Activated CD4-positive, alpha-beta T cell treated with anti-CD3 and anti-CD28 coated beads, Interleukin-2, amount 10 ng/mL, durations not matched to agents 7 days and 5 days (primary cell): ENCODE measurements at regions not wholly inside any gene's neighbourhood (a gene's known extent, or its start where the extent isn't known, plus 50 kb on each side); places are given as distances from the start of the nearest gene placed in this dataset.
"Not testable (repeated sequence)": the region's sequence is repeated elsewhere in the genome, so short reads cannot be mapped to it uniquely, and the experiment has no call there.

Source experiments
- CTCF ChIA-PET: fragments of 350-600 bp; sonication (Branson Sonifier 250); formaldehyde crosslinking; loops from one replicate; lab custom pipeline; 2021; ENCODE audit warnings: antibody characterized with exemption; lab: Charles Lee
- POLR2A ChIA-PET: fragments of 350-600 bp; sonication (Branson Sonifier 250); formaldehyde crosslinking; loops from one replicate; lab custom pipeline; 2021; ENCODE audit warnings: antibody characterized with exemption; lab: Charles Lee
- DNase-seq: peaks from one replicate; pipeline ENCODE4 v3.0.0-alpha.2; 2020
- H3K27ac Mint-ChIP-seq: one replicate; pipeline ENCODE4 v1.8.0; 2021; ENCODE audit warnings: mild to moderate bottlenecking, moderate library complexity, mixed read lengths
- H3K27me3 Mint-ChIP-seq: one replicate; pipeline ENCODE4 v1.8.0; 2021; ENCODE audit warnings: mixed read lengths
- H3K36me3 Mint-ChIP-seq: one replicate; pipeline ENCODE4 v1.8.0; 2021; ENCODE audit warnings: low read depth, mixed read lengths
- H3K4me1 Mint-ChIP-seq: one replicate; pipeline ENCODE4 v1.8.0; 2021; ENCODE audit warnings: mixed read lengths
- H3K4me3 Mint-ChIP-seq: one replicate; pipeline ENCODE4 v1.8.0; 2021; ENCODE audit warnings: mild to moderate bottlenecking, moderate library complexity, mixed read lengths
- H3K9me3 Mint-ChIP-seq: one replicate; pipeline ENCODE4 v1.8.0; 2021; ENCODE audit warnings: mixed read lengths

GRCh38 chr2:107743274-107743673 is 83.4 kb upstream of the RGPD4 start:
- no peaks in the 10 kb centered on the region for H3K9me3 Mint-ChIP-seq
- H3K4me1 Mint-ChIP-seq = no peaks in the 10 kb centered on the region
- ChIA-PET POLR2A (no interaction called here), CTCF (no interaction called here)
- H3K27me3 Mint-ChIP-seq = no peaks in the 10 kb centered on the region
- H3K27ac Mint-ChIP-seq = no peak overlapping the region
- H3K4me3 Mint-ChIP-seq = no peak overlapping the region
- H3K36me3 Mint-ChIP-seq = no peaks in the 10 kb centered on the region
- no peak for DNase-seq

GRCh38 chr2:107745100-107745499 is 81.6 kb upstream of the RGPD4 start:
- ChIA-PET CTCF (no interaction called here), POLR2A (no interaction called here)
- Mint-ChIP-seq H3K27ac (no peak overlapping the region), H3K27me3 (no peaks in the 10 kb centered on the region), H3K4me3 (no peak overlapping the region), H3K9me3 (no peaks in the 10 kb centered on the region), H3K36me3 (no peaks in the 10 kb centered on the region), H3K4me1 (no peaks in the 10 kb centered on the region)
- no peak for DNase-seq

- H3K4me3 Mint-ChIP-seq, CTCF ChIA-PET, H3K27me3 Mint-ChIP-seq: not testable (repeated sequence)
Measured at GRCh38 chr2:107746552-107747198, 80.0 kb upstream of the RGPD4 start.

GRCh38 chr2:107747199-107747963 is 79.3 kb upstream of the RGPD4 start:
- H3K27me3 Mint-ChIP-seq, DNase-seq, H3K27ac Mint-ChIP-seq, H3K4me1 Mint-ChIP-seq, H3K9me3 Mint-ChIP-seq, H3K4me3 Mint-ChIP-seq, POLR2A ChIA-PET, CTCF ChIA-PET, H3K36me3 Mint-ChIP-seq: not testable (repeated sequence)

More at GRCh38 chr2:107746552-107747198, 80.0 kb upstream of the RGPD4 start:
- H3K36me3 Mint-ChIP-seq, H3K9me3 Mint-ChIP-seq, DNase-seq, H3K4me1 Mint-ChIP-seq, H3K27ac Mint-ChIP-seq, POLR2A ChIA-PET: not testable (repeated sequence)

GRCh38 chr2:107747964-107748583 is 78.6 kb upstream of the RGPD4 start:
- no peaks in the 10 kb centered on the region for H3K27me3 Mint-ChIP-seq

GRCh38 chr2:107751936-107752335 is 74.8 kb upstream of the RGPD4 start:
- Mint-ChIP-seq H3K9me3 (no peaks in the 10 kb centered on the region), H3K27ac (no peak overlapping the region), H3K4me1 (no peaks in the 10 kb centered on the region), H3K27me3 (no peaks in the 10 kb centered on the region), H3K4me3 (no peak overlapping the region), H3K36me3 (no peaks in the 10 kb centered on the region)
- ChIA-PET POLR2A (no interaction called here), CTCF (no interaction called here)
- no peak for DNase-seq

More at GRCh38 chr2:107747964-107748583, 78.6 kb upstream of the RGPD4 start:
- Mint-ChIP-seq H3K36me3 (no peaks in the 10 kb centered on the region), H3K4me3 (no peak overlapping the region), H3K4me1 (no peaks in the 10 kb centered on the region), H3K27ac (no peak overlapping the region), H3K9me3 (no peaks in the 10 kb centered on the region)
- POLR2A ChIA-PET = no interaction called here
- CTCF ChIA-PET = no interaction called here
- no peak for DNase-seq

- CTCF ChIA-PET, H3K36me3 Mint-ChIP-seq, POLR2A ChIA-PET: not testable (repeated sequence)
Measured at GRCh38 chr2:107753806-107754205, 72.9 kb upstream of the RGPD4 start.

GRCh38 chr2:107757223-107757622 is 69.5 kb upstream of the RGPD4 start:
- Mint-ChIP-seq H3K9me3 (peaks cover 4% of the 10 kb centered on the region), H3K27ac (no peak overlapping the region), H3K4me1 (no peaks in the 10 kb centered on the region), H3K36me3 (no peaks in the 10 kb centered on the region), H3K4me3 (no peak overlapping the region), H3K27me3 (no peaks in the 10 kb centered on the region)
- DNase-seq = no peak
- CTCF ChIA-PET = no interaction called here
- POLR2A ChIA-PET = no interaction called here

More at GRCh38 chr2:107753806-107754205, 72.9 kb upstream of the RGPD4 start:
- H3K4me1 Mint-ChIP-seq, H3K27ac Mint-ChIP-seq, DNase-seq, H3K9me3 Mint-ChIP-seq, H3K4me3 Mint-ChIP-seq, H3K27me3 Mint-ChIP-seq: not testable (repeated sequence)

- ChIA-PET POLR2A (no interaction called here), CTCF (no interaction called here)
- no peaks in the 10 kb centered on the region for H3K36me3 Mint-ChIP-seq
- peaks cover 4% of the 10 kb centered on the region for H3K9me3 Mint-ChIP-seq
- H3K4me1 Mint-ChIP-seq = no peaks in the 10 kb centered on the region
- no peak overlapping the region for H3K27ac Mint-ChIP-seq
- no peaks in the 10 kb centered on the region for H3K27me3 Mint-ChIP-seq
- no peak overlapping the region for H3K4me3 Mint-ChIP-seq
- no peak for DNase-seq
Measured at GRCh38 chr2:107760620-107761364, 65.9 kb upstream of the RGPD4 start.

GRCh38 chr2:107772353-107772752 is 54.3 kb upstream of the RGPD4 start:
- H3K27ac Mint-ChIP-seq = no peak overlapping the region
- POLR2A ChIA-PET = no interaction called here
- no peaks in the 10 kb centered on the region for H3K9me3 Mint-ChIP-seq
- H3K4me1 Mint-ChIP-seq = no peaks in the 10 kb centered on the region
- H3K36me3 Mint-ChIP-seq = no peaks in the 10 kb centered on the region
- DNase-seq = no peak
- no peak overlapping the region for H3K4me3 Mint-ChIP-seq
- CTCF ChIA-PET = no interaction called here
- no peaks in the 10 kb centered on the region for H3K27me3 Mint-ChIP-seq

GRCh38 chr2:107775211-107775610 is 51.5 kb upstream of the RGPD4 start:
- no peak overlapping the region for H3K27ac Mint-ChIP-seq
- H3K27me3 Mint-ChIP-seq = no peaks in the 10 kb centered on the region
- ChIA-PET CTCF (no interaction called here), POLR2A (no interaction called here)
- no peak for DNase-seq
- no peaks in the 10 kb centered on the region for H3K9me3 Mint-ChIP-seq
- H3K4me3 Mint-ChIP-seq = no peak overlapping the region
- no peaks in the 10 kb centered on the region for H3K4me1 Mint-ChIP-seq
- no peaks in the 10 kb centered on the region for H3K36me3 Mint-ChIP-seq

GRCh38 chr2:107775791-107776190 is 50.9 kb upstream of the RGPD4 start:
- CTCF ChIA-PET = no interaction called here

GRCh38 chr2:107776362-107776761 is 50.3 kb upstream of the RGPD4 start:
- no peak for DNase-seq
- H3K9me3 Mint-ChIP-seq = no peaks in the 10 kb centered on the region
- H3K4me1 Mint-ChIP-seq = no peaks in the 10 kb centered on the region
- no peak overlapping the region for H3K4me3 Mint-ChIP-seq
- POLR2A ChIA-PET = no interaction called here
- H3K27ac Mint-ChIP-seq = no peak overlapping the region
- H3K27me3 Mint-ChIP-seq = no peaks in the 10 kb centered on the region
- CTCF ChIA-PET = no interaction called here
- H3K36me3 Mint-ChIP-seq = no peaks in the 10 kb centered on the region

More at GRCh38 chr2:107775791-107776190, 50.9 kb upstream of the RGPD4 start:
- Mint-ChIP-seq H3K27me3 (no peaks in the 10 kb centered on the region), H3K4me3 (no peak overlapping the region), H3K9me3 (no peaks in the 10 kb centered on the region), H3K36me3 (no peaks in the 10 kb centered on the region), H3K4me1 (no peaks in the 10 kb centered on the region), H3K27ac (no peak overlapping the region)
- no peak for DNase-seq
- POLR2A ChIA-PET = no interaction called here
